SK-N-SH treated with all-trans-retinoic acid at 6 μM for 48 hours (cell line): ENCODE measurements at regions not wholly inside any gene's neighbourhood (a gene's known extent, or its start where the extent isn't known, plus 50 kb on each side); places are given as distances from the start of the nearest gene placed in this dataset.

ENCODE experiments used
- SNAI2 ChIP-seq: fragments of 250-450 bp; sonication (Bioruptor Pico); IDR thresholded peaks from 2 replicates; pipeline ENCODE4 v1.5.0; 2020; ENCODE audit warnings: mild to moderate bottlenecking, moderate library complexity
- ZFP30 ChIP-seq: fragments of 450-650 bp; formaldehyde crosslinking; IDR thresholded peaks from 2 replicates; pipeline ENCODE4 v1.5.0; 2022; ENCODE audit warnings: mild to moderate bottlenecking, moderate library complexity
- TF ChIP-seq, protein P1 (sequence below): fragments of 250-450 bp; sonication (Bioruptor Pico); IDR thresholded peaks from 2 replicates; pipeline ENCODE4 v1.8.0; 2020; ENCODE audit warnings: mild to moderate bottlenecking, moderate library complexity, borderline replicate concordance

DNA sequence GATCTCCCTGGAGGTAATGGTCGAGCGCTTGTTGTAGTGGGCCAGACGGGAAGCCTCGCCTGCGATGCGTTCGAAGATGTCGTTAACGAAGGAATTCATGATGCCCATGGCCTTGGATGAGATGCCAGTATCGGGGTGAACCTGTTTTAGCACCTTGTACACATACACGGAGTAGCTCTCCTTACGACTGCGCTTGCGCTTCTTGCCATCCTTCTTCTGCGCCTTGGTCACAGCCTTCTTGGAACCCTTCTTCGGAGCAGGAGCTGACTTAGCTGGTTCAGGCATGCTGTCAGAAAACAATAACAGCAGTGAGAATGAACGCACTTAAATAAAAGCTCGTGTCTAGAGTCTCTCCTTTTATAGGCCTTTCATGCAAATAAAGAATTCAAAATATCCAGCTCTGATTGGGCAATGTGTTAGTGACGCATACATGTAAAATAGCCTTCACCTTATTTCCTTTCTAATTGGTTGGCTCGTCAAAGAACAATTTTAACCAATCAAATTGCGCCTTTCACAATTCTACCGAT is 129.2 kb downstream of the HFE start:
- TF ChIP-seq ZFP30 (CRISPR knock-in tag) (no peak), SNAI2 (CRISPR knock-in tag) (no peak)
- TF ChIP-seq, protein P1, sequence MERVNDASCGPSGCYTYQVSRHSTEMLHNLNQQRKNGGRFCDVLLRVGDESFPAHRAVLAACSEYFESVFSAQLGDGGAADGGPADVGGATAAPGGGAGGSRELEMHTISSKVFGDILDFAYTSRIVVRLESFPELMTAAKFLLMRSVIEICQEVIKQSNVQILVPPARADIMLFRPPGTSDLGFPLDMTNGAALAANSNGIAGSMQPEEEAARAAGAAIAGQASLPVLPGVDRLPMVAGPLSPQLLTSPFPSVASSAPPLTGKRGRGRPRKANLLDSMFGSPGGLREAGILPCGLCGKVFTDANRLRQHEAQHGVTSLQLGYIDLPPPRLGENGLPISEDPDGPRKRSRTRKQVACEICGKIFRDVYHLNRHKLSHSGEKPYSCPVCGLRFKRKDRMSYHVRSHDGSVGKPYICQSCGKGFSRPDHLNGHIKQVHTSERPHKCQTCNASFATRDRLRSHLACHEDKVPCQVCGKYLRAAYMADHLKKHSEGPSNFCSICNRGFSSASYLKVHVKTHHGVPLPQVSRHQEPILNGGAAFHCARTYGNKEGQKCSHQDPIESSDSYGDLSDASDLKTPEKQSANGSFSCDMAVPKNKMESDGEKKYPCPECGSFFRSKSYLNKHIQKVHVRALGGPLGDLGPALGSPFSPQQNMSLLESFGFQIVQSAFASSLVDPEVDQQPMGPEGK (CRISPR knock-in tag), result no peak; the same call in 1 of the 2 replicates
